Spleen (tissue), 11 donors: ENCODE measurements at regions not wholly inside any gene's neighbourhood (a gene's known extent, or its start where the extent isn't known, plus 50 kb on each side); places are given as distances from the start of the nearest gene placed in this dataset.

Experiments used
- DNase-seq: peaks from one replicate; pipeline ENCODE4 v3.0.0-alpha.2; 2020
- H3K27ac ChIP-seq, 8 donors: fragments of 200-600 bp; sonication (generic) in 7 of 8; 1 replicate in 4 of 8; 2 replicates in 4 of 8; pipeline versions ENCODE4 v1.5.0 to v1.8.0; 2016 to 2021; ENCODE audit warnings: inconsistent platforms in 4 of 8, mild to moderate bottlenecking in 4 of 8, moderate library complexity in 1 of 8
- H3K27me3 ChIP-seq, 7 donors: fragments of 200-600 bp; sonication (generic) in 6 of 7; replicated peaks in 1 of 7; 1 replicate in 4 of 7; 2 replicates in 3 of 7; pipeline versions ENCODE4 v1.5.0 to v1.8.0; 2016 to 2021; ENCODE audit warnings: inconsistent platforms in 3 of 7, mild to moderate bottlenecking in 1 of 7
- H3K36me3 ChIP-seq, 6 donors: fragments of 200-600 bp; sonication (generic) in 5 of 6; 1 replicate in 4 of 6; 2 replicates in 2 of 6; pipeline versions ENCODE4 v1.5.0 to v1.8.0; 2016 to 2021; ENCODE audit warnings: inconsistent platforms in 2 of 6
- H3K4me1 ChIP-seq, 6 donors: fragments of 200-600 bp; sonication (generic) in 5 of 6; 1 replicate in 3 of 6; 2 replicates in 3 of 6; pipeline versions ENCODE4 v1.5.0 to v1.8.0; 2016 to 2021; ENCODE audit warnings: inconsistent platforms in 3 of 6
- H3K4me3 ChIP-seq, 8 donors: fragments of 200-600 bp; sonication (generic) in 7 of 8; 1 replicate in 4 of 8; 2 replicates in 4 of 8; pipeline versions ENCODE4 v1.5.0 to v1.8.0; 2016 to 2021; ENCODE audit warnings: inconsistent platforms in 4 of 8, mild to moderate bottlenecking in 4 of 8, moderate library complexity in 2 of 8
- H3K9me3 ChIP-seq, 8 donors: fragments of 200-600 bp; sonication (generic) in 7 of 8; 1 replicate in 4 of 8; 2 replicates in 4 of 8; pipeline versions ENCODE4 v1.5.0 to v1.8.0; 2016 to 2021; ENCODE audit warnings: inconsistent platforms in 4 of 8
- POLR2A ChIP-seq, 3 donors: fragments of 450-650 bp; IDR thresholded peaks; one replicate each; pipeline ENCODE4 v1.5.1; 2017; ENCODE audit warnings: antibody characterized with exemption in 3 of 3, mild to moderate bottlenecking in 1 of 3
- POLR2AphosphoS5 ChIP-seq, 3 donors: sonication (generic); formaldehyde crosslinking; IDR thresholded peaks; one replicate each; pipeline ENCODE4 v1.5.1; 2017; ENCODE audit warnings: antibody characterized with exemption in 3 of 3
- WGBS, 5 donors: extraction: QIAGEN DNeasy Blood & Tissue Kit in 3 of 5; methylation state at CpG; one replicate each; pipeline versions ENCODE4 v1.1.5 to v1.1.7; 2013 to 2018; 5-methylcytosine and 5-hydroxymethylcytosine counted together
- intact Hi-C: fragments of 100-400 bp; cut with DNase I; formaldehyde crosslinking; loops from one replicate; pipeline ENCODE4 v1.15.0; 2023; ENCODE audit warnings: low total_unique reads
- TF ChIP-seq, protein P1 (sequence below), 11 experiments: fragments of 200-600 bp in 7 of 11; fragments of 450-650 bp in 4 of 11; sonication (generic) in 4 of 11; IDR thresholded peaks in 8 of 11; conservative IDR thresholded peaks in 3 of 11; 1 replicate in 7 of 11; 2 replicates in 4 of 11; pipeline versions ENCODE4 v1.4.0 to v1.8.0; 2016 to 2021; ENCODE audit warnings: antibody characterized with exemption in 11 of 11, inconsistent platforms in 4 of 11, mild to moderate bottlenecking in 1 of 11
- donor health status: healthy with polysubstance abuse.
- donor health status: DM: no; HTN: no; CAD: no; lungs with moderate emphysema.
- donor health status: DM: no; HTN: no; CAD: no.
- donor health status: Bipolar disorder and iron deficiency.
- donor health status: healthy.
- donor health status: DM: no; HTN: no; CAD: no.
- donor health status: DM: yes; HTN: yes; CAD: no.

- TF ChIP-seq POLR2A (IDR thresholded peaks at IDR 0.05) (no peak), POLR2AphosphoS5 (IDR thresholded peaks at IDR 0.05) (no peak)
- TF ChIP-seq, protein P1, sequence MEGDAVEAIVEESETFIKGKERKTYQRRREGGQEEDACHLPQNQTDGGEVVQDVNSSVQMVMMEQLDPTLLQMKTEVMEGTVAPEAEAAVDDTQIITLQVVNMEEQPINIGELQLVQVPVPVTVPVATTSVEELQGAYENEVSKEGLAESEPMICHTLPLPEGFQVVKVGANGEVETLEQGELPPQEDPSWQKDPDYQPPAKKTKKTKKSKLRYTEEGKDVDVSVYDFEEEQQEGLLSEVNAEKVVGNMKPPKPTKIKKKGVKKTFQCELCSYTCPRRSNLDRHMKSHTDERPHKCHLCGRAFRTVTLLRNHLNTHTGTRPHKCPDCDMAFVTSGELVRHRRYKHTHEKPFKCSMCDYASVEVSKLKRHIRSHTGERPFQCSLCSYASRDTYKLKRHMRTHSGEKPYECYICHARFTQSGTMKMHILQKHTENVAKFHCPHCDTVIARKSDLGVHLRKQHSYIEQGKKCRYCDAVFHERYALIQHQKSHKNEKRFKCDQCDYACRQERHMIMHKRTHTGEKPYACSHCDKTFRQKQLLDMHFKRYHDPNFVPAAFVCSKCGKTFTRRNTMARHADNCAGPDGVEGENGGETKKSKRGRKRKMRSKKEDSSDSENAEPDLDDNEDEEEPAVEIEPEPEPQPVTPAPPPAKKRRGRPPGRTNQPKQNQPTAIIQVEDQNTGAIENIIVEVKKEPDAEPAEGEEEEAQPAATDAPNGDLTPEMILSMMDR (IDR thresholded peaks at IDR 0.05 in 8 of 11, conservative IDR thresholded peaks at IDR 0.05 in 3 of 11) = no peak
- no peaks in the 10 kb centered on the region for H3K27me3 ChIP-seq
- no peaks in the 10 kb centered on the region for H3K36me3 ChIP-seq
- no peak overlapping the region for H3K4me3 ChIP-seq
- 67 to 79% (median 73%) methylated on average over 5 of the region's 5 CpGs for WGBS, 5 donors
- peaks cover 0 to 25% (median 15%) of the 10 kb centered on the region in 8 donors for H3K9me3 ChIP-seq
- H3K27ac ChIP-seq = no peak overlapping the region
- DNase-seq = no peak
- no peaks in the 10 kb centered on the region for H3K4me1 ChIP-seq
- intact Hi-C loops = no loop called here
These were observed 388.2 kb downstream of the OTOL1 start for GRCh38 chr3:161884830-161885229.

GRCh38 chr3:161890147-161890625 is 393.6 kb downstream of the OTOL1 start:
- DNase-seq = no peak
- Histone ChIP-seq H3K27me3 (no peaks in the 10 kb centered on the region), H3K27ac (no peak overlapping the region), H3K36me3 (no peaks in the 10 kb centered on the region), H3K4me1 (no peaks in the 10 kb centered on the region), H3K9me3 (peaks cover 0 to 27% (median 19%) of the 10 kb centered on the region in 8 donors), H3K4me3 (no peak overlapping the region)
- WGBS, 5 donors = 81 to 93% (median 90%) methylated on average over 2 of the region's 2 CpGs
- intact Hi-C loops = no loop called here
- TF ChIP-seq, protein P1 (IDR thresholded peaks at IDR 0.05 in 8 of 11, conservative IDR thresholded peaks at IDR 0.05 in 3 of 11) = no peak
- TF ChIP-seq POLR2A (IDR thresholded peaks at IDR 0.05) (no peak), POLR2AphosphoS5 (IDR thresholded peaks at IDR 0.05) (no peak)

GRCh38 chr3:161893972-161894371 is 397.4 kb downstream of the OTOL1 start:
- H3K9me3 ChIP-seq = peaks cover 0 to 17% (median 15%) of the 10 kb centered on the region in 8 donors
- no peak overlapping the region for H3K27ac ChIP-seq
- intact Hi-C loops = no loop called here
- TF ChIP-seq, protein P1 (IDR thresholded peaks at IDR 0.05 in 8 of 11, conservative IDR thresholded peaks at IDR 0.05 in 3 of 11) = no peak
- no peak for TF ChIP-seq POLR2AphosphoS5 (IDR thresholded peaks at IDR 0.05)
- no peak for TF ChIP-seq POLR2A (IDR thresholded peaks at IDR 0.05)
- no peak for DNase-seq
- no peaks in the 10 kb centered on the region for H3K4me1 ChIP-seq
- H3K36me3 ChIP-seq = no peaks in the 10 kb centered on the region
- no peaks in the 10 kb centered on the region for H3K27me3 ChIP-seq
- H3K4me3 ChIP-seq = no peak overlapping the region
- 57 to 91% (median 82%) methylated on average over 1 of the region's 1 CpG for WGBS, 5 donors

DNA sequence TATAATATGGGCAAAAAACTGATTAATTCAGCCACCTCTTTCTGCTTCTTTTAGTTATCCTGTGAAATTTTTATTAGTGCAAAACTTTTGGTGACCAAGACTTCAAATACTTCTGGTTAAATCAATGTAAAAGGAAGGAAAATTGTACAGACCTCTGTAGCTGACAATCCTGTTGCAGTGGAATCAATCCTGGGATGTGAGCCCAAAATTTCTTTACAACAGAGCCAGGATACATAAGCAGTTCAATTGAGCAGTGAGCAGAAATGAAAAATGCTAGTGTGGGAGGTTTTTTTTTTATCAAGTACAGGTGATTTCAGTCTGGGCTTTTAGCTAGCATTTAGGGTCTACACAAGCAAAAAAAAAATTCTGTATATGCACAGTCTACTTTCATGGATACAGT is 398.0 kb downstream of the OTOL1 start:
- Histone ChIP-seq H3K4me3 (no peak overlapping the region), H3K27me3 (no peaks in the 10 kb centered on the region), H3K4me1 (no peaks in the 10 kb centered on the region), H3K36me3 (no peaks in the 10 kb centered on the region), H3K27ac (no peak overlapping the region), H3K9me3 (peaks cover 0 to 17% (median 15%) of the 10 kb centered on the region in 8 donors)
- no peak for DNase-seq
- intact Hi-C loops = no loop called here
- no peak for TF ChIP-seq POLR2AphosphoS5 (IDR thresholded peaks at IDR 0.05)
- TF ChIP-seq POLR2A (IDR thresholded peaks at IDR 0.05) = no peak
- TF ChIP-seq, protein P1 (IDR thresholded peaks at IDR 0.05 in 8 of 11, conservative IDR thresholded peaks at IDR 0.05 in 3 of 11) = no peak
